Neural progenitor cell (in vitro differentiated cells): ENCODE measurements at regions not wholly inside any gene's neighbourhood (a gene's known extent, or its start where the extent isn't known, plus 50 kb on each side); places are given as distances from the start of the nearest gene placed in this dataset.

ENCODE experiments used
- DNase-seq: peaks from one replicate; pipeline ENCODE4 v3.0.0-alpha.2; 2016; ENCODE audit warnings: low spot score
- H2AFZ ChIP-seq: fragments of 200-600 bp; sonication (generic); replicated peaks from 2 replicates; pipeline ENCODE4 v1.6.1; 2016; ENCODE audit warnings: antibody characterized with exemption
- H3F3A ChIP-seq: fragments of 200-600 bp; sonication (generic); 2 replicates; pipeline ENCODE4 v1.6.1; 2016; ENCODE audit warnings: antibody characterized with exemption, low read depth
- H3K27ac ChIP-seq: fragments of 200-600 bp; sonication (generic); 2 replicates; pipeline ENCODE4 v1.5.1; 2016; ENCODE audit warnings: mild to moderate bottlenecking
- H3K27me3 ChIP-seq: fragments of 200-600 bp; sonication (generic); 2 replicates; pipeline ENCODE4 v1.6.1; 2016; ENCODE audit warnings: mild to moderate bottlenecking, moderate library complexity
- H3K36me3 ChIP-seq: fragments of 200-600 bp; sonication (generic); 2 replicates; pipeline ENCODE4 v1.5.1; 2016
- H3K4me1 ChIP-seq: fragments of 200-600 bp; sonication (generic); 2 replicates; pipeline ENCODE4 v1.6.1; 2016; ENCODE audit warnings: mixed run types
- H3K4me2 ChIP-seq: fragments of 200-600 bp; sonication (generic); 2 replicates; pipeline ENCODE4 v1.6.1; 2016
- H3K4me3 ChIP-seq: fragments of 200-600 bp; sonication (generic); 2 replicates; pipeline ENCODE4 v1.5.1; 2016
- H3K79me2 ChIP-seq: fragments of 200-600 bp; sonication (generic); 2 replicates; pipeline ENCODE4 v1.6.1; 2016; ENCODE audit warnings: low read depth
- H3K9ac ChIP-seq: fragments of 200-600 bp; sonication (generic); 2 replicates; pipeline ENCODE4 v1.6.1; 2016
- H3K9me3 ChIP-seq: fragments of 200-600 bp; sonication (generic); 2 replicates; pipeline ENCODE4 v1.5.1; 2016; ENCODE audit warnings: low read depth
- H4K20me1 ChIP-seq: fragments of 200-600 bp; sonication (generic); 2 replicates; pipeline ENCODE4 v1.6.1; 2016; ENCODE audit warnings: low read depth
- H3K27ac Mint-ChIP-seq: 3 replicates; pipeline ENCODE4 v1.8.0; 2021; ENCODE audit warnings: mixed read lengths
- H3K27me3 Mint-ChIP-seq: 2 replicates; pipeline ENCODE4 v1.8.0; 2022; ENCODE audit warnings: low read depth, mild to moderate bottlenecking, inconsistent platforms, moderate library complexity, mixed read lengths; ENCODE audit not compliant: insufficient read depth
- H3K36me3 Mint-ChIP-seq: 3 replicates; pipeline ENCODE4 v1.8.0; 2021; ENCODE audit warnings: mixed read lengths
- H3K4me1 Mint-ChIP-seq: 3 replicates; pipeline ENCODE4 v1.8.0; 2021; ENCODE audit warnings: mixed read lengths
- H3K4me3 Mint-ChIP-seq: 3 replicates; pipeline ENCODE4 v1.8.0; 2021; ENCODE audit warnings: mild to moderate bottlenecking, moderate library complexity, mixed read lengths
- H3K9me3 Mint-ChIP-seq: 3 replicates; pipeline ENCODE4 v1.8.0; 2020; ENCODE audit warnings: mixed read lengths
- EZH2 ChIP-seq: fragments of 200-600 bp; sonication (generic); IDR thresholded peaks from 2 replicates; pipeline ENCODE4 v1.6.1; 2017; ENCODE audit warnings: antibody characterized with exemption, mild to moderate bottlenecking, moderate library complexity
- EZH2phosphoT487 ChIP-seq: fragments of 200-600 bp; sonication (generic); IDR thresholded peaks from 2 replicates; pipeline ENCODE4 v1.6.1; 2017; ENCODE audit warnings: antibody characterized with exemption
- TF ChIP-seq, protein P1 (sequence below): fragments of 200-600 bp; sonication (generic); IDR thresholded peaks from 2 replicates; pipeline ENCODE4 v1.5.1; 2017; ENCODE audit warnings: antibody characterized with exemption, mild to moderate bottlenecking

- no peak overlapping the region for H3K9ac ChIP-seq
- no peak overlapping the region for H3K4me3 ChIP-seq
- H3K79me2 ChIP-seq, result no peaks in the 10 kb centered on the region
- H4K20me1 ChIP-seq, result no peaks in the 10 kb centered on the region
- TF ChIP-seq EZH2phosphoT487 (no peak), EZH2 (no peak)
- TF ChIP-seq, protein P1, sequence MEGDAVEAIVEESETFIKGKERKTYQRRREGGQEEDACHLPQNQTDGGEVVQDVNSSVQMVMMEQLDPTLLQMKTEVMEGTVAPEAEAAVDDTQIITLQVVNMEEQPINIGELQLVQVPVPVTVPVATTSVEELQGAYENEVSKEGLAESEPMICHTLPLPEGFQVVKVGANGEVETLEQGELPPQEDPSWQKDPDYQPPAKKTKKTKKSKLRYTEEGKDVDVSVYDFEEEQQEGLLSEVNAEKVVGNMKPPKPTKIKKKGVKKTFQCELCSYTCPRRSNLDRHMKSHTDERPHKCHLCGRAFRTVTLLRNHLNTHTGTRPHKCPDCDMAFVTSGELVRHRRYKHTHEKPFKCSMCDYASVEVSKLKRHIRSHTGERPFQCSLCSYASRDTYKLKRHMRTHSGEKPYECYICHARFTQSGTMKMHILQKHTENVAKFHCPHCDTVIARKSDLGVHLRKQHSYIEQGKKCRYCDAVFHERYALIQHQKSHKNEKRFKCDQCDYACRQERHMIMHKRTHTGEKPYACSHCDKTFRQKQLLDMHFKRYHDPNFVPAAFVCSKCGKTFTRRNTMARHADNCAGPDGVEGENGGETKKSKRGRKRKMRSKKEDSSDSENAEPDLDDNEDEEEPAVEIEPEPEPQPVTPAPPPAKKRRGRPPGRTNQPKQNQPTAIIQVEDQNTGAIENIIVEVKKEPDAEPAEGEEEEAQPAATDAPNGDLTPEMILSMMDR, result no peak
- H3K4me3 Mint-ChIP-seq, result no peak overlapping the region
- no peaks in the 10 kb centered on the region for H3K4me1 ChIP-seq
- H3K27ac ChIP-seq, result no peak overlapping the region
- H3K4me1 Mint-ChIP-seq, result no peaks in the 10 kb centered on the region
- no peaks in the 10 kb centered on the region for H3K9me3 ChIP-seq
- H3K27ac Mint-ChIP-seq, result no peak overlapping the region
- no peak for DNase-seq
- peaks cover 4% of the 10 kb centered on the region for H3K9me3 Mint-ChIP-seq
- no peaks in the 10 kb centered on the region for H3K36me3 ChIP-seq
- H3K27me3 Mint-ChIP-seq, result peaks cover 7% of the 10 kb centered on the region
- no peaks in the 10 kb centered on the region for H3K36me3 Mint-ChIP-seq
- no peaks in the 10 kb centered on the region for H3F3A ChIP-seq
- no peaks in the 10 kb centered on the region for H3K27me3 ChIP-seq
- H2AFZ ChIP-seq, result no peak overlapping the region
- H3K4me2 ChIP-seq, result no peak overlapping the region
Observed at GRCh38 chr19:30160426-30160825, 211.8 kb upstream of the ZNF536 start.

DNA sequence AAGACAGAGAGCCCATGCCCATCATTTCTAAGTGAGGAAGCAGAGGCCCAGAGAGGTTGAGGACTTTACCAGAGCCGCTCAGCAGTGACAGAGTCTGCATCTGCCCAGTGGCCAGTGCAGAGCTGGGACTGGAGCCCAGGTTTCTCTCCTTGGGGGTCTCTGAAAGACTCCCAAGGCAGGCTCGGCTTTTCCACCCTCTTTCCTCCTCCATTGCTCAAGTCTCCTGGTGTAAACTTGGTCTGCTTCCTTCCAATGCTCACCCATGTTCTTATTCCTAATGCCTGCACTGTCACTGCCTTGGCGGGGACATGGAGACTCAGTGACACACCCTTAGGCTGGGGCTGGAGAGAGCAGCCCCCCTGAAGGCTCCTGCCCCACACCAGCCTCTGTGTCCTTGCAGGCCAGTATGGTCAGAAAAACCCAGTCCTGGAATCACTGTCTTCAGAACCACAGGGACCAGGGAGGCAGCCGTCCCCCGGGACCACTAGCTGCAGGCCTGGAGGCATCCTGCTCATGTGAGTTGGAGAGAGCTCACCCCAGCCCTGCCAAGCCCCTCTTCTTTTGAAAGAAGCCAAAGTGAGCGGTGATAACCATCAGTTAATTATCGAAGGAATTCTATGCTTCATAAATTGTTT, 211.0 kb upstream of the ZNF536 start:
- H4K20me1 ChIP-seq, result no peaks in the 10 kb centered on the region
- TF ChIP-seq EZH2phosphoT487 (no peak), EZH2 (no peak)
- TF ChIP-seq, protein P1, result no peak
- H3K4me1 ChIP-seq, result no peaks in the 10 kb centered on the region
- no peak overlapping the region for H3K4me3 Mint-ChIP-seq
- H3K36me3 ChIP-seq, result no peaks in the 10 kb centered on the region
- H3K4me1 Mint-ChIP-seq, result no peaks in the 10 kb centered on the region
- H3F3A ChIP-seq, result no peaks in the 10 kb centered on the region
- H3K27ac Mint-ChIP-seq, result no peak overlapping the region
- no peak overlapping the region for H3K4me3 ChIP-seq
- peaks cover 7% of the 10 kb centered on the region for H3K27me3 Mint-ChIP-seq
- H3K9me3 Mint-ChIP-seq, result peaks cover 4% of the 10 kb centered on the region
- no peak overlapping the region for H3K27ac ChIP-seq
- no peaks in the 10 kb centered on the region for H3K79me2 ChIP-seq
- DNase-seq, result no peak
- no peaks in the 10 kb centered on the region for H3K9me3 ChIP-seq
- no peak overlapping the region for H2AFZ ChIP-seq
- H3K4me2 ChIP-seq, result no peak overlapping the region
- no peaks in the 10 kb centered on the region for H3K36me3 Mint-ChIP-seq
- H3K9ac ChIP-seq, result no peak overlapping the region
- no peaks in the 10 kb centered on the region for H3K27me3 ChIP-seq

- Histone ChIP-seq H3K27me3 (no peaks in the 10 kb centered on the region), H3K9ac (no peak overlapping the region)
Observed at GRCh38 chr19:30161770-30162169, 210.4 kb upstream of the ZNF536 start.

More at GRCh38 chr19:30161770-30162169, 210.4 kb upstream of the ZNF536 start:
- H3K4me3 Mint-ChIP-seq, result no peak overlapping the region
- H3K27ac Mint-ChIP-seq, result no peak overlapping the region
- Histone ChIP-seq H3K4me3 (no peak overlapping the region), H2AFZ (no peak overlapping the region), H3K4me2 (no peak overlapping the region), H3K79me2 (no peaks in the 10 kb centered on the region), H3K4me1 (no peaks in the 10 kb centered on the region), H4K20me1 (no peaks in the 10 kb centered on the region), H3K36me3 (no peaks in the 10 kb centered on the region), H3K9me3 (no peaks in the 10 kb centered on the region), H3F3A (no peaks in the 10 kb centered on the region), H3K27ac (no peak overlapping the region)
- H3K36me3 Mint-ChIP-seq, result no peaks in the 10 kb centered on the region
- TF ChIP-seq EZH2phosphoT487, result no peak
- no peak for TF ChIP-seq EZH2
- TF ChIP-seq, protein P1, result no peak
- H3K9me3 Mint-ChIP-seq, result peaks cover 4% of the 10 kb centered on the region
- peaks cover 7% of the 10 kb centered on the region for H3K27me3 Mint-ChIP-seq
- no peaks in the 10 kb centered on the region for H3K4me1 Mint-ChIP-seq
- no peak for DNase-seq
